CD4-positive, alpha-beta memory T cell (primary cell): ENCODE measurements at regions not wholly inside any gene's neighbourhood (a gene's known extent, or its start where the extent isn't known, plus 50 kb on each side); places are given as distances from the start of the nearest gene placed in this dataset.
"Not testable (repeated sequence)": the region's sequence is repeated elsewhere in the genome, so short reads cannot be mapped to it uniquely, and the experiment has no call there.

Source experiments
- CTCF ChIA-PET: fragments of 350-600 bp; sonication (Branson Sonifier 250); formaldehyde crosslinking; loops from one replicate; lab custom pipeline; 2021; ENCODE audit warnings: inconsistent platforms; ENCODE audit not compliant: partially characterized antibody; lab: Charles Lee
- POLR2A ChIA-PET: fragments of 350-600 bp; sonication (Branson Sonifier 250); formaldehyde crosslinking; loops from one replicate; lab custom pipeline; 2021; ENCODE audit not compliant: partially characterized antibody; lab: Charles Lee
- DNase-seq, 5 donors: peaks; one replicate each; pipeline versions ENCODE4 v3.0.0 to v3.0.0-alpha.2; 2020 to 2022; ENCODE audit warnings: mixed read lengths in 1 of 5
- H3K27ac ChIP-seq: one replicate; pipeline ENCODE4 v1.7.0; 2013; ENCODE audit warnings: low read depth, low read length
- H3K27me3 ChIP-seq: 2 replicates; pipeline ENCODE4 v1.7.0; 2013; ENCODE audit warnings: mild to moderate bottlenecking, low read length, moderate library complexity; ENCODE audit not compliant: insufficient read depth
- H3K36me3 ChIP-seq: 2 replicates; pipeline ENCODE4 v1.7.0; 2013; ENCODE audit warnings: mild to moderate bottlenecking, low read length, moderate library complexity; ENCODE audit not compliant: insufficient read depth
- H3K4me1 ChIP-seq: 2 replicates; pipeline ENCODE4 v1.7.0; 2013; ENCODE audit warnings: mild to moderate bottlenecking, low read length, moderate library complexity; ENCODE audit not compliant: insufficient read depth
- H3K4me3 ChIP-seq, 2 donors: one replicate each; pipeline ENCODE4 v1.7.0; 2013; ENCODE audit warnings: low read length in 2 of 2, mild to moderate bottlenecking in 1 of 2
- H3K9me3 ChIP-seq, 2 donors: one replicate each; pipeline ENCODE4 v1.7.0; 2013; ENCODE audit warnings: low read length in 2 of 2, control low read depth in 1 of 2; ENCODE audit not compliant: control insufficient read depth in 1 of 2
- H3K27ac Mint-ChIP-seq, 7 donors: one replicate each; pipeline ENCODE4 v1.8.0; 2020 to 2021; ENCODE audit warnings: mixed read lengths in 7 of 7, mild to moderate bottlenecking in 6 of 7, inconsistent platforms in 3 of 7, moderate library complexity in 3 of 7
- H3K27me3 Mint-ChIP-seq, 2 donors: one replicate each; pipeline ENCODE4 v1.8.0; 2020 to 2021; ENCODE audit warnings: mixed read lengths in 2 of 2
- H3K36me3 Mint-ChIP-seq, 2 donors: one replicate each; pipeline ENCODE4 v1.8.0; 2020 to 2021; ENCODE audit warnings: mixed read lengths in 2 of 2, inconsistent platforms in 1 of 2, mild to moderate bottlenecking in 1 of 2
- H3K4me1 Mint-ChIP-seq, 4 donors: one replicate each; pipeline ENCODE4 v1.8.0; 2020 to 2021; ENCODE audit warnings: mixed read lengths in 4 of 4, mild to moderate bottlenecking in 1 of 4
- H3K4me3 Mint-ChIP-seq, 8 donors: one replicate each; pipeline ENCODE4 v1.8.0; 2020 to 2021; ENCODE audit warnings: mixed read lengths in 8 of 8, mild to moderate bottlenecking in 7 of 8, moderate library complexity in 6 of 8, inconsistent platforms in 3 of 8
- H3K9me3 Mint-ChIP-seq, 8 donors: one replicate each; pipeline ENCODE4 v1.8.0; 2020 to 2021; ENCODE audit warnings: mixed read lengths in 8 of 8, mild to moderate bottlenecking in 5 of 8, inconsistent platforms in 3 of 8, moderate library complexity in 1 of 8
- intact Hi-C: fragments of 100-400 bp; cut with micrococcal nuclease; formaldehyde crosslinking; loops from one replicate; pipeline ENCODE4 v1.15.1; 2023

- Mint-ChIP-seq H3K9me3 (peaks cover 7 to 74% (median 54%) of the 10 kb centered on the region in 8 donors), H3K4me1 (no peaks in the 10 kb centered on the region), H3K4me3 (no peak overlapping the region)
These were observed 95.9 kb upstream of the UNC5B start for GRCh38 chr10:71116426-71116825.

GRCh38 chr10:71117589-71117988, 94.8 kb upstream of the UNC5B start:
- H3K4me3 ChIP-seq, intact Hi-C loops, CTCF ChIA-PET, H3K4me3 Mint-ChIP-seq, H3K27ac ChIP-seq, H3K36me3 Mint-ChIP-seq, H3K9me3 ChIP-seq, POLR2A ChIA-PET, H3K27me3 ChIP-seq, DNase-seq, H3K36me3 ChIP-seq, H3K27ac Mint-ChIP-seq, H3K4me1 ChIP-seq, H3K4me1 Mint-ChIP-seq: not testable (repeated sequence)
- peaks cover 13 to 17% of the 10 kb centered on the region in 2 donors for H3K27me3 Mint-ChIP-seq
- peaks cover 7 to 66% (median 47%) of the 10 kb centered on the region in 8 donors for H3K9me3 Mint-ChIP-seq

More at GRCh38 chr10:71116426-71116825, 95.9 kb upstream of the UNC5B start:
- POLR2A ChIA-PET: no interaction called here
- intact Hi-C loops: no loop called here
- DNase-seq: no peak
- peaks cover 0 to 6% of the 10 kb centered on the region in 2 donors for H3K36me3 Mint-ChIP-seq
- no peak overlapping the region for H3K27ac Mint-ChIP-seq
- CTCF ChIA-PET: no interaction called here
- Histone ChIP-seq H3K4me3 (no peak overlapping the region), H3K9me3 (peaks cover 0 to 3% of the 10 kb centered on the region in 2 donors), H3K4me1 (no peaks in the 10 kb centered on the region), H3K36me3 (no peaks in the 10 kb centered on the region), H3K27ac (no peak overlapping the region), H3K27me3 (no peaks in the 10 kb centered on the region)
- peaks cover 9 to 14% of the 10 kb centered on the region in 2 donors for H3K27me3 Mint-ChIP-seq

DNA sequence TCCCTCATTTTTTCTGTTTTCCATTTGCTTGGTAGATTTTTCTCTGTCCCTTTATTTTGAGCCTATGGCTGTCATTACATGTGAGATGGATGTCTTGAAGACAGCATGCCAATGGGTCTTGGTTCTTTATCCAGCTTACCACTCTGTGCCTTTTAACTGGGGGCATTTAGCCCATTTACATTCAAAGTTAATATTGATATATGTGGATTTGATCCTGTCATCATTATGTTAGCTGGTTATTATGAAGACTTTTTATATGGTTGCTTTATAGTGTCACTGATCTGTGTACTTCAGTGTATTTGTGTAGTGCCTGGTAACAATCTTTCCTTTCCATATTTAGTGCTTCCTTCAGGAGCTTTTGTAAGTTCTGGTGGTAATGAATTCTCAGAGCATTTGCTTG, 89.3 kb upstream of the UNC5B start:
- H3K9me3 ChIP-seq: no peaks in the 10 kb centered on the region
- POLR2A ChIA-PET: interaction anchor here (0.6 kb wide), 1 partner anchor 10 kb away, joined by 4 read pairs; no protein-coding TSS in a partner anchor
- Mint-ChIP-seq H3K4me1 (no peaks in the 10 kb centered on the region), H3K4me3 (no peak overlapping the region), H3K36me3 (no peaks in the 10 kb centered on the region), H3K27me3 (peaks cover 24 to 37% of the 10 kb centered on the region in 2 donors), H3K27ac (no peak overlapping the region), H3K9me3 (peaks cover 5 to 30% (median 20%) of the 10 kb centered on the region in 8 donors)
- intact Hi-C loops: no loop called here
- H3K4me3 ChIP-seq: no peak overlapping the region
- no peaks in the 10 kb centered on the region for H3K4me1 ChIP-seq
- DNase-seq: no peak
- no peaks in the 10 kb centered on the region for H3K36me3 ChIP-seq
- H3K27ac ChIP-seq: no peak overlapping the region
- peaks cover 3% of the 10 kb centered on the region for H3K27me3 ChIP-seq
- CTCF ChIA-PET: no interaction called here

DNA sequence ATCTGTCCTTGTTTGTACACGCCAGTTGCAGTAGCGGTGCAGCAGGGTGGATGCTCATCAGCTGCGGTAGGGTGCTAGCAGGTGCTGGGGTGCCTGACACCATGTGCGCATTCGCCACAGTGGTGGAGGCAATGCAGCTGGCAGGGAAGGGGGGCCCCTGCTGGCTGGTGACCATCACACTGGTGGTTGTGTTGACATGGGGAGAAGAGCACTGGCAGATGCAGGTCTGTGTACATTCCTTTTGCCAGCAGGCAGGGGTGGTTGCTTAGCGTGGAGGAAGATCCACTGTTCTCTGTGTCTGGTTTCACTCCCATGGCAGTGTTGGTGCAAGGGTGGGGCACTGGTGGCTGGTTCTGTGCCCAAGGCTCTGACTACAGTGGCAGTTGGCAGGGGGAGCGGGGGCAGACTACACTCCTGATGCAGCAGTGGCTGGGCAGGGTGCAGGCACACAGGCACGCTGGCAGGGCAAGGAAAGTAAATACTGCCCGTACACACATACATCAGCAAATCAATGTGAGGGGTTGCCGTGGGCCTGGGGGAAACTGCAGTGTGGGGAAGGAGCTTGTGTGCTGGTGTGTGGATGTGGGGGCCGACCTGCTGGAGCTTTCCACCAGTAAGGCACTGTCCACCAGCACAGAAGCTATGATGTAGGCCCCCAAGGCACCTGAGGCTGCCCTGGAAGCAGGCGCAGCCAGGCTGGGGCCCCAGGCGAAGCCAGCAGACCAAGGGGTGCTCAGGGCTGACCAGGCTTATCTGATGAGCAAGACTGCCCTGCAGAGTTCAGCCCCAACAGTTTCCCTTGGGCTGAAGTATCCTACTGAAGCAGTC, 87.2 kb upstream of the UNC5B start:
- no peaks in the 10 kb centered on the region for H3K9me3 ChIP-seq
- DNase-seq: no peak
- H3K4me1 Mint-ChIP-seq: peaks cover 0 to 7% (median 5%) of the 10 kb centered on the region in 4 donors
- POLR2A ChIA-PET: no interaction called here
- peak overlapping the region in 1 of 7 donors; percentile 76 for H3K27ac Mint-ChIP-seq
- H3K27me3 Mint-ChIP-seq: peaks cover 24 to 37% of the 10 kb centered on the region in 2 donors
- no peaks in the 10 kb centered on the region for H3K36me3 Mint-ChIP-seq
- peaks cover 0 to 16% (median 10%) of the 10 kb centered on the region in 8 donors for H3K9me3 Mint-ChIP-seq
- H3K27ac ChIP-seq: no peak overlapping the region
- H3K4me3 Mint-ChIP-seq: no peak overlapping the region
- intact Hi-C loops: no loop called here
- H3K4me3 ChIP-seq: no peak overlapping the region
- no peaks in the 10 kb centered on the region for H3K36me3 ChIP-seq
- H3K27me3 ChIP-seq: peaks cover 3% of the 10 kb centered on the region
- CTCF ChIA-PET: no interaction called here
- no peaks in the 10 kb centered on the region for H3K4me1 ChIP-seq

DNA sequence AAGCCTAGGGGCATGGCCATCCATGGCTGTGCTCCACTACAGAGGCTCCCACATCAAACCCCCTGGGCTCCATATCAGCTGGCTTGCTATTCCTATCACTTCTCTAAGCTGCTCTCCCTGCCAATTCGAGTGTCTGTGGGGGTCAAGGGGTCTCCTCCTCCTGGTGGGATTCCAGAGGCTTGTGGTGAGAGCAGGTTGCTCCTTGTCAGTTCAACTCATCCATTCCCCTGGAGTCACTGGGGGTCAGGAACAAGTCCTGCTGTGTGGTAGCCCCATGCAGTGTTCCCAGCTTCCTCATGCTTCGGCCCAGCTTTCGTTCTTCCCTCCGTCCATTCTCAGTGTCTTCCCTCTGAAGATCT, 86.6 kb upstream of the UNC5B start:
- intact Hi-C loops: loop anchor here (2.0 kb wide), 1 partner anchor 43 kb away; no protein-coding TSS in a partner anchor
- ChIA-PET CTCF (no interaction called here), POLR2A (no interaction called here)
- Mint-ChIP-seq H3K4me3 (no peak overlapping the region), H3K9me3 (peaks cover 0 to 10% (median 6%) of the 10 kb centered on the region in 8 donors), H3K4me1 (peaks cover 0 to 7% (median 5%) of the 10 kb centered on the region in 4 donors), H3K27ac (no peak overlapping the region), H3K27me3 (peaks cover 25 to 38% of the 10 kb centered on the region in 2 donors), H3K36me3 (no peaks in the 10 kb centered on the region)
- Histone ChIP-seq H3K27ac (no peak overlapping the region), H3K4me3 (no peak overlapping the region), H3K9me3 (no peaks in the 10 kb centered on the region), H3K4me1 (no peaks in the 10 kb centered on the region), H3K36me3 (no peaks in the 10 kb centered on the region), H3K27me3 (peaks cover 3% of the 10 kb centered on the region)
- DNase-seq: no peak

- CTCF ChIA-PET: no interaction called here
These were observed 85.9 kb upstream of the UNC5B start for GRCh38 chr10:71126432-71126831.

GRCh38 chr10:71127104-71127503, 85.3 kb upstream of the UNC5B start:
- ChIA-PET POLR2A (no interaction called here), CTCF (no interaction called here)
- Mint-ChIP-seq H3K4me1 (peaks cover 0 to 7% (median 5%) of the 10 kb centered on the region in 4 donors), H3K4me3 (no peak overlapping the region), H3K27me3 (peaks cover 29 to 36% of the 10 kb centered on the region in 2 donors), H3K27ac (no peak overlapping the region), H3K9me3 (peaks cover 0 to 4% (median 0%) of the 10 kb centered on the region in 8 donors), H3K36me3 (no peaks in the 10 kb centered on the region)
- no peak for DNase-seq
- peaks cover 3% of the 10 kb centered on the region for H3K27me3 ChIP-seq
- no peaks in the 10 kb centered on the region for H3K9me3 ChIP-seq
- H3K4me3 ChIP-seq: no peak overlapping the region
- H3K27ac ChIP-seq: no peak overlapping the region
- intact Hi-C loops: loop anchor here (2.0 kb wide), 1 partner anchor 44 kb away; no protein-coding TSS in a partner anchor
- H3K36me3 ChIP-seq: no peaks in the 10 kb centered on the region
- no peaks in the 10 kb centered on the region for H3K4me1 ChIP-seq

More at GRCh38 chr10:71126432-71126831, 85.9 kb upstream of the UNC5B start:
- Histone ChIP-seq H3K27me3 (peaks cover 3% of the 10 kb centered on the region), H3K36me3 (no peaks in the 10 kb centered on the region), H3K4me1 (no peaks in the 10 kb centered on the region), H3K4me3 (no peak overlapping the region), H3K9me3 (no peaks in the 10 kb centered on the region), H3K27ac (no peak overlapping the region)
- Mint-ChIP-seq H3K27me3 (peaks cover 29 to 40% of the 10 kb centered on the region in 2 donors), H3K27ac (no peak overlapping the region), H3K9me3 (peaks cover 0 to 4% (median under 1%) of the 10 kb centered on the region in 8 donors), H3K36me3 (no peaks in the 10 kb centered on the region), H3K4me3 (no peak overlapping the region), H3K4me1 (peaks cover 0 to 7% (median 5%) of the 10 kb centered on the region in 4 donors)
- no peak for DNase-seq
- intact Hi-C loops: loop anchor here (2.0 kb wide), 1 partner anchor 44 kb away; no protein-coding TSS in a partner anchor
- POLR2A ChIA-PET: no interaction called here
